A673 (cell line): ENCODE measurements at regions not wholly inside any gene's neighbourhood (a gene's known extent, or its start where the extent isn't known, plus 50 kb on each side); places are given as distances from the start of the nearest gene placed in this dataset.

Experiments used
- BruUV-seq: library from RNA; stranded (reverse); fragments of 400-500 nt; replicated peaks from 2 replicates; lab custom pipeline; 2021; lab: Mats Ljungman, UMichigan
- CTCF ChIA-PET: fragments of 300-600 bp; sonication (Branson Sonifier 250); formaldehyde crosslinking; loops from one replicate; lab custom pipeline; 2022; ENCODE audit warnings: antibody characterized with exemption; lab: Charles Lee
- POLR2A ChIA-PET: fragments of 300-600 bp; sonication (Branson Sonifier 250); formaldehyde crosslinking; loops from one replicate; lab custom pipeline; 2022; ENCODE audit warnings: antibody characterized with exemption; ENCODE audit not compliant: low non-redundant PET; lab: Charles Lee
- DNase-seq: peaks from one replicate; pipeline ENCODE4 v3.0.0-alpha.2; 2015; ENCODE audit warnings: low spot score
- H3K27ac ChIP-seq: fragments of 200-600 bp; sonication (generic); 2 replicates; pipeline ENCODE4 v1.5.1; 2016; ENCODE audit warnings: mixed run types, low read depth, mild to moderate bottlenecking, mixed read lengths, antibody characterized with exemption, low read length; ENCODE audit not compliant: poor library complexity, severe bottlenecking
- H3K27me3 ChIP-seq: fragments of 200-600 bp; sonication (generic); replicated peaks from 2 replicates; pipeline ENCODE4 v1.6.1; 2017; ENCODE audit warnings: mixed run types, low read depth, mild to moderate bottlenecking, mixed read lengths, antibody characterized with exemption, low read length; ENCODE audit not compliant: insufficient read depth, poor library complexity
- H3K36me3 ChIP-seq: fragments of 200-600 bp; sonication (generic); 2 replicates; pipeline ENCODE4 v1.6.1; 2016; ENCODE audit warnings: mixed run types, mild to moderate bottlenecking, mixed read lengths, antibody characterized with exemption, low read length; ENCODE audit not compliant: insufficient read depth, poor library complexity, severe bottlenecking
- H3K4me1 ChIP-seq: fragments of 200-600 bp; sonication (generic); 2 replicates; pipeline ENCODE4 v1.6.1; 2017; ENCODE audit warnings: mixed run types, mild to moderate bottlenecking, mixed read lengths, antibody characterized with exemption, low read length; ENCODE audit not compliant: insufficient read depth, poor library complexity, severe bottlenecking
- H3K4me3 ChIP-seq: fragments of 200-600 bp; sonication (generic); 2 replicates; pipeline ENCODE4 v1.5.1; 2016; ENCODE audit warnings: low read depth, mixed run types, mild to moderate bottlenecking, mixed read lengths, low read length; ENCODE audit not compliant: poor library complexity, severe bottlenecking
- H3K9me3 ChIP-seq: fragments of 200-600 bp; sonication (generic); 2 replicates; pipeline ENCODE4 v1.6.1; 2016; ENCODE audit warnings: mixed run types, low read depth, mild to moderate bottlenecking, mixed read lengths, antibody characterized with exemption, low read length; ENCODE audit not compliant: poor library complexity, severe bottlenecking
- EZH2 ChIP-seq: fragments of 200-600 bp; sonication (generic); IDR thresholded peaks from 2 replicates; pipeline ENCODE4 v1.6.1; 2017; ENCODE audit warnings: borderline replicate concordance, low read depth, mild to moderate bottlenecking, mixed read lengths, antibody characterized with exemption, low read length; ENCODE audit not compliant: poor library complexity, severe bottlenecking
- intact Hi-C: fragments of 100-400 bp; cut with micrococcal nuclease; formaldehyde crosslinking; loops from one replicate; pipeline ENCODE4 v1.10.0; 2022; ENCODE audit not compliant: unreplicated experiment
- TF ChIP-seq, protein P1 (sequence below): fragments of 300-800, 200-600 bp; sonication (generic); conservative IDR thresholded peaks from 2 replicates; pipeline ENCODE4 v1.5.1; 2017; ENCODE audit warnings: low read depth, mild to moderate bottlenecking, antibody characterized with exemption, low read length, moderate library complexity, mixed read lengths

DNA sequence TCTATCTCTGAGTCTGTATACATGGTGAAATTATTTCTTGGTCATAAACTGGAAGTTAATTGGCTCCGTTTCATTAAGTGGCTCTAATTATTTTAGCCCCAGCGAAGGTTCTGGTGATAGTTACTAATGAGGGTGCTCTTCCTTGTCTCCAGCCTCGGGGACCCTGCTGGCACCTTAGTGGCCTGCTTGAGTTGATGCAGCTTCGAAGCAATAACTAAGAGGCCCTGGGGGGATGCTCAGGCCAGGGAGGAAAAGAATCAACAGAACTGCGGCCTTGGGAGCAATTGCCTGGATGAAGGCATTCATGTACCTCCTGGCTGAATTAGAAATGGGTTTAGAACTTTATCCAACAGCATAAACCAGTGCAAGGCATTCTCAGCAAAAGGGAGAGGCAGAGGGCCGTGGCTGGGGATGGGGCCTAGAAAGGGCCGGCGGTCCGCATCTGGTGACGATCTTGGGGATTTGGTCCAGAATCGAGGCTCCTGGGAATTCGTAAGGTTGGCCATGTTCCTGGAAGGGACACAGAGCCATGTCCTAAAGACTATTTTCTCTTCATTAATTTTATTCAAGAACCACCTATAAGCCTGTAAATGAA, 100.0 kb upstream of the AJAP1 start:
- no peak for DNase-seq
- POLR2A ChIA-PET, result no interaction called here
- Histone ChIP-seq H3K36me3 (no peaks in the 10 kb centered on the region), H3K4me3 (no peak overlapping the region), H3K9me3 (peaks cover 5% of the 10 kb centered on the region), H3K27ac (no peak overlapping the region), H3K27me3 (no peaks in the 10 kb centered on the region), H3K4me1 (no peaks in the 10 kb centered on the region)
- CTCF ChIA-PET, result no interaction called here
- no TSS peak for BruUV-seq
- no peak for TF ChIP-seq EZH2
- TF ChIP-seq, protein P1, sequence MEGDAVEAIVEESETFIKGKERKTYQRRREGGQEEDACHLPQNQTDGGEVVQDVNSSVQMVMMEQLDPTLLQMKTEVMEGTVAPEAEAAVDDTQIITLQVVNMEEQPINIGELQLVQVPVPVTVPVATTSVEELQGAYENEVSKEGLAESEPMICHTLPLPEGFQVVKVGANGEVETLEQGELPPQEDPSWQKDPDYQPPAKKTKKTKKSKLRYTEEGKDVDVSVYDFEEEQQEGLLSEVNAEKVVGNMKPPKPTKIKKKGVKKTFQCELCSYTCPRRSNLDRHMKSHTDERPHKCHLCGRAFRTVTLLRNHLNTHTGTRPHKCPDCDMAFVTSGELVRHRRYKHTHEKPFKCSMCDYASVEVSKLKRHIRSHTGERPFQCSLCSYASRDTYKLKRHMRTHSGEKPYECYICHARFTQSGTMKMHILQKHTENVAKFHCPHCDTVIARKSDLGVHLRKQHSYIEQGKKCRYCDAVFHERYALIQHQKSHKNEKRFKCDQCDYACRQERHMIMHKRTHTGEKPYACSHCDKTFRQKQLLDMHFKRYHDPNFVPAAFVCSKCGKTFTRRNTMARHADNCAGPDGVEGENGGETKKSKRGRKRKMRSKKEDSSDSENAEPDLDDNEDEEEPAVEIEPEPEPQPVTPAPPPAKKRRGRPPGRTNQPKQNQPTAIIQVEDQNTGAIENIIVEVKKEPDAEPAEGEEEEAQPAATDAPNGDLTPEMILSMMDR, result no peak
- intact Hi-C loops, result no loop called here

DNA sequence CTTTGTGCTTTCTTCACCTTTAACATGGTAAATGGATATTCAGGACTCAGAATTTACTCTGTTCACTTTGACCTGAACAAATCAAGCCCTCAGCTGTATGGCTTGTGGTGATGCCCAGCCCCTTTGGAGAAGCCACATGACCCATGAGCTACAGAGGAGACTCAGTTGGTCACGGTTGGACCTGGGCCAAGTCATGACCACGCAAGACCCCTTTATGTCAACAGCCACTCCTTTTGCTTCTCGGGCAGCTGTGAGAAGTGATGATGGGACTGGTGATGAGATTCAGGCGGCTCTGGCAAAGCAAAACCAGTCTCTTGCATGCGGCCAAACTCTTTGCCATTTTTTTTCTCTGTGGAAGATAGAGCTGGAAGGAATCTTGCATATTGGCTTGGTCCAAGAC, 96.5 kb upstream of the AJAP1 start:
- ChIA-PET POLR2A (no interaction called here), CTCF (no interaction called here)
- H3K27ac ChIP-seq, result no peak overlapping the region
- no peaks in the 10 kb centered on the region for H3K4me1 ChIP-seq
- no peak for DNase-seq
- intact Hi-C loops, result no loop called here
- TF ChIP-seq, protein P1, result no peak
- TF ChIP-seq EZH2, result no peak
- no peaks in the 10 kb centered on the region for H3K36me3 ChIP-seq
- no peaks in the 10 kb centered on the region for H3K9me3 ChIP-seq
- BruUV-seq, result no TSS peak
- H3K4me3 ChIP-seq, result no peak overlapping the region
- no peaks in the 10 kb centered on the region for H3K27me3 ChIP-seq

GRCh38 chr1:4561205-4561604, 93.2 kb upstream of the AJAP1 start:
- intact Hi-C loops, result no loop called here
- Histone ChIP-seq H3K4me3 (no peak overlapping the region), H3K36me3 (no peaks in the 10 kb centered on the region), H3K4me1 (no peaks in the 10 kb centered on the region), H3K9me3 (no peaks in the 10 kb centered on the region), H3K27me3 (no peaks in the 10 kb centered on the region), H3K27ac (no peak overlapping the region)
- POLR2A ChIA-PET, result no interaction called here
- no TSS peak for BruUV-seq
- DNase-seq, result no peak
- CTCF ChIA-PET, result no interaction called here
- TF ChIP-seq, protein P1, result no peak
- no peak for TF ChIP-seq EZH2
